Gastrocnemius medialis (tissue), 4 donors: ENCODE measurements at regions not wholly inside any gene's neighbourhood (a gene's known extent, or its start where the extent isn't known, plus 50 kb on each side); places are given as distances from the start of the nearest gene placed in this dataset.
"Not testable (repeated sequence)": the region's sequence is repeated elsewhere in the genome, so short reads cannot be mapped to it uniquely, and the experiment has no call there.

Experiments
- ATAC-seq, 2 donors: fragments of 150-250 bp; one replicate each; pipeline ENCODE4 v1.9.1; 2016
- DNase-seq, 2 donors: peaks; one replicate each; pipeline ENCODE4 v3.0.0-alpha.2; 2019
- H3K27ac ChIP-seq, 4 donors: fragments of 200-600 bp; sonication (generic); 1 replicate in 1 of 4; 2 replicates in 3 of 4; pipeline ENCODE4 v1.5.1; 2016 to 2018; ENCODE audit warnings: mild to moderate bottlenecking in 2 of 4, moderate library complexity in 1 of 4
- H3K27me3 ChIP-seq, 3 donors: fragments of 200-600 bp; sonication (generic) in 2 of 3; 1 replicate in 1 of 3; 2 replicates in 2 of 3; pipeline versions ENCODE4 v1.5.1 to v1.6.0; 2016 to 2019; ENCODE audit warnings: mild to moderate bottlenecking in 1 of 3, moderate library complexity in 1 of 3
- H3K36me3 ChIP-seq, 2 donors: fragments of 200-600 bp; sonication (generic) in 1 of 2; one replicate each; pipeline ENCODE4 v1.5.1; 2017 to 2018
- H3K4me1 ChIP-seq, 2 donors: fragments of 200-600 bp; sonication (generic) in 1 of 2; one replicate each; pipeline ENCODE4 v1.5.1; 2016 to 2017; ENCODE audit warnings: mild to moderate bottlenecking in 2 of 2
- H3K4me3 ChIP-seq, 4 donors: fragments of 200-600 bp; sonication (generic) in 3 of 4; 1 replicate in 1 of 4; 2 replicates in 3 of 4; pipeline ENCODE4 v1.5.1; 2016 to 2019; ENCODE audit warnings: mild to moderate bottlenecking in 2 of 4
- H3K9me3 ChIP-seq, 3 donors: fragments of 200-600 bp; sonication (generic) in 2 of 3; 1 replicate in 1 of 3; 2 replicates in 2 of 3; pipeline ENCODE4 v1.5.1; 2016 to 2019
- POLR2A ChIP-seq, 2 donors: fragments of 450-650 bp; IDR thresholded peaks; one replicate each; pipeline ENCODE4 v1.6.1; 2017; ENCODE audit warnings: antibody characterized with exemption in 2 of 2, mild to moderate bottlenecking in 2 of 2, moderate library complexity in 2 of 2
- in situ Hi-C, 4 donors: fragments of 200-750 bp; cut with MboI; loops; one replicate each; pipeline versions ENCODE4 v1.15.0 to v1.8.0; 2017; ENCODE audit warnings: low sequenced_read_pairs in 4 of 4
- intact Hi-C: fragments of 100-400 bp; cut with DNase I; formaldehyde crosslinking; loops from one replicate; pipeline ENCODE4 v1.15.1; 2023; ENCODE audit warnings: low total_unique reads
- TF ChIP-seq, protein P1 (sequence below), 5 experiments: fragments of 450-650 bp in 3 of 5; fragments of 200-600 bp in 2 of 5; sonication (generic) in 2 of 5; IDR thresholded peaks in 4 of 5; conservative IDR thresholded peaks in 1 of 5; 1 replicate in 4 of 5; 2 replicates in 1 of 5; pipeline ENCODE4 v1.5.1; 2016 to 2019; ENCODE audit warnings: antibody characterized with exemption in 5 of 5, mild to moderate bottlenecking in 3 of 5, moderate library complexity in 3 of 5

DNA sequence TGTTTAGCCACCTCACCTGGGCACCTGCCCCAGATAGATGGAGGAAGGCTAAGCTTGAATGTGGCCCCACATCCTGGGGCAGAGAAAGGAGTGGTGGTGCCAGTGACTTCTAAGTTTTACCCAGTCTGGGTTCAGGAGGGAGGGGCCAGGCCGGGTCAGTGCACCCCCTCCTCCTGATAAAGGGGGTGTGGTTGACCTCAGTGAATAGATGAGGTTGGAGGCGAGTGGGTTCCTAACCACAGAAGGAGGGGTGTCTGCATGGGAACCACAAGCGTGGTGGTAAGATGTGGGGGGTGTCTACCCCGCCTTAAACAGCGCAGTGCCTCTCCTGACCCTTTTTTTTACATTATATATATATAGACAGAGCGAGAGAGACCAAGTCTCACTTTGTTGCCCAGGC lies 105.3 kb upstream of the KCTD7 start:
- no peaks in the 10 kb centered on the region for H3K9me3 ChIP-seq
- H3K27ac ChIP-seq = no peak overlapping the region
- no peaks in the 10 kb centered on the region for H3K4me1 ChIP-seq
- H3K27me3 ChIP-seq = peaks cover 0 to 1% (median 0%) of the 10 kb centered on the region in 3 donors
- TF ChIP-seq POLR2A (IDR thresholded peaks at IDR 0.05) = no peak
- intact Hi-C loops = no loop called here
- in situ Hi-C loops = no loop called here
- DNase-seq (no peak), ATAC-seq (no peak)
- no peak overlapping the region for H3K4me3 ChIP-seq
- H3K36me3 ChIP-seq = no peaks in the 10 kb centered on the region

DNA sequence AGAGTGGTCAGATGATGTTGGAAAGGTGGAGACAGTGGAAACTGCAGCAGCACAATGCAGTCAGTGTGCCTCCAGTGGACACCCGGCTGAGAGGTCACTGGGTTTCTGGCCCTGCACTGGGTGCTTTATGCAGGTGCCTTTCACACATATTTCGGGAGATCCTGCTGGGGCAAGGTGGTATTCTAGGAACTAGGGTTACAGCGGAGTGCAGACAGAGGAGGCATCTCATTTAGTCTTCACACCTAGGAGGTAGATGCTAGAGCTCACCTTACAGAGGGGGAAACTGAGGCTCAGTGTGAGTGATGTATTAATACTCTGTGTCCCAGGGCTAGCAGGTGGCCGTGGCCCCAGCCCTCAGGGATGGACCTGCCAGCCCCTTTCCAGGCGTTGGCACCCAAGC lies 103.9 kb upstream of the KCTD7 start:
- H3K4me1 ChIP-seq = no peaks in the 10 kb centered on the region
- ATAC-seq = no peak
- H3K36me3 ChIP-seq = no peaks in the 10 kb centered on the region
- no peaks in the 10 kb centered on the region for H3K27me3 ChIP-seq
- H3K4me3 ChIP-seq = no peak overlapping the region
- in situ Hi-C loops = no loop called here
- intact Hi-C loops = no loop called here
- H3K9me3 ChIP-seq = no peaks in the 10 kb centered on the region
- H3K27ac ChIP-seq = no peak overlapping the region
- TF ChIP-seq, protein P1, sequence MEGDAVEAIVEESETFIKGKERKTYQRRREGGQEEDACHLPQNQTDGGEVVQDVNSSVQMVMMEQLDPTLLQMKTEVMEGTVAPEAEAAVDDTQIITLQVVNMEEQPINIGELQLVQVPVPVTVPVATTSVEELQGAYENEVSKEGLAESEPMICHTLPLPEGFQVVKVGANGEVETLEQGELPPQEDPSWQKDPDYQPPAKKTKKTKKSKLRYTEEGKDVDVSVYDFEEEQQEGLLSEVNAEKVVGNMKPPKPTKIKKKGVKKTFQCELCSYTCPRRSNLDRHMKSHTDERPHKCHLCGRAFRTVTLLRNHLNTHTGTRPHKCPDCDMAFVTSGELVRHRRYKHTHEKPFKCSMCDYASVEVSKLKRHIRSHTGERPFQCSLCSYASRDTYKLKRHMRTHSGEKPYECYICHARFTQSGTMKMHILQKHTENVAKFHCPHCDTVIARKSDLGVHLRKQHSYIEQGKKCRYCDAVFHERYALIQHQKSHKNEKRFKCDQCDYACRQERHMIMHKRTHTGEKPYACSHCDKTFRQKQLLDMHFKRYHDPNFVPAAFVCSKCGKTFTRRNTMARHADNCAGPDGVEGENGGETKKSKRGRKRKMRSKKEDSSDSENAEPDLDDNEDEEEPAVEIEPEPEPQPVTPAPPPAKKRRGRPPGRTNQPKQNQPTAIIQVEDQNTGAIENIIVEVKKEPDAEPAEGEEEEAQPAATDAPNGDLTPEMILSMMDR (IDR thresholded peaks at IDR 0.05 in 4 of 5, conservative IDR thresholded peaks at IDR 0.05 in 1 of 5) = no peak
- no peak for TF ChIP-seq POLR2A (IDR thresholded peaks at IDR 0.05)
- no peak for DNase-seq

DNA sequence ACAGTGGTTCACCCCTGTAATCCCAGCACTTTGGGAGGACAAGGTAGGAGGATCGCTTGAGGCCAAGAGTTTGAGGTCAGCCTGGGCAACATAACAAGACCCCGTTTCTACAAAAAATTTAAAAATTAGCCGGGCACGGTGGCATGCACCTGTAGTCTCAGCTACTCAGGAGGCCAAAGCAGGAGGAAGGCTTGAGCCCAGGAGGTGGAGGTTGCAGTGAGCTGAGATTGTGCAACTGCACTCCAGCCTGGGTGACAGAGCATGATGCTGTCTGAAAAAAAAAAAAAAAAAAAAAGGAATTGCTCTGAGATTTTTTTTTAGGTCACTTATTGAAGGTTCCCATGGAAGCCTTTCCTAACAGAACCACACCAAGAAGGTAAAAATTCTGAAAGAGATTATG lies 101.9 kb upstream of the KCTD7 start:
- DNase-seq, H3K36me3 ChIP-seq, H3K27me3 ChIP-seq, ATAC-seq, H3K4me1 ChIP-seq, H3K9me3 ChIP-seq, in situ Hi-C loops, H3K4me3 ChIP-seq, H3K27ac ChIP-seq, intact Hi-C loops: not testable (repeated sequence)

DNA sequence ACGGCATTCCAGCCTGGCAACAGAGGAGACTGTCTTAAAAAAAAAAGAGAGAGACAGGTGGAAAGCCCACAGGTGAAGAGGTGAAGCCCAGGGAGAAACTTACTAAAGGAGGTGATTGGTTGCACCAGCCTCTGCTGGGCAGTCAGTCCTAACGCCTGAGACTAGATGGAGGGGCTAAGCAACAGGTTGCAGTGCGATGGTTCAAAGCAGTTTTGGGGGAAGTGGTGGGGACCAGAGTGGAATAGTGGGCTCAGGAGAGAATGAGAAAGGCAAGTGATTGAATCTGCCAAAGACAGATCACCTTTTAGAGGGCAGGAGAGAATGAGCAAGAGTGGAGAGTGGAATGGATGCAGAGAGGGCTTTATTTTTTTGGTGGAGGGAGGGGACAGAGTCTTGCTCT lies 100.0 kb upstream of the KCTD7 start:
- H3K27me3 ChIP-seq = no peaks in the 10 kb centered on the region
- no peak overlapping the region for H3K27ac ChIP-seq
- no peak overlapping the region for H3K4me3 ChIP-seq
- no peak for TF ChIP-seq POLR2A (IDR thresholded peaks at IDR 0.05)
- TF ChIP-seq, protein P1 (IDR thresholded peaks at IDR 0.05 in 4 of 5, conservative IDR thresholded peaks at IDR 0.05 in 1 of 5) = no peak
- no peaks in the 10 kb centered on the region for H3K4me1 ChIP-seq
- DNase-seq = no peak
- intact Hi-C loops (no loop called here), in situ Hi-C loops (no loop called here)
- ATAC-seq = no peak
- no peaks in the 10 kb centered on the region for H3K36me3 ChIP-seq
- H3K9me3 ChIP-seq = no peaks in the 10 kb centered on the region

DNA sequence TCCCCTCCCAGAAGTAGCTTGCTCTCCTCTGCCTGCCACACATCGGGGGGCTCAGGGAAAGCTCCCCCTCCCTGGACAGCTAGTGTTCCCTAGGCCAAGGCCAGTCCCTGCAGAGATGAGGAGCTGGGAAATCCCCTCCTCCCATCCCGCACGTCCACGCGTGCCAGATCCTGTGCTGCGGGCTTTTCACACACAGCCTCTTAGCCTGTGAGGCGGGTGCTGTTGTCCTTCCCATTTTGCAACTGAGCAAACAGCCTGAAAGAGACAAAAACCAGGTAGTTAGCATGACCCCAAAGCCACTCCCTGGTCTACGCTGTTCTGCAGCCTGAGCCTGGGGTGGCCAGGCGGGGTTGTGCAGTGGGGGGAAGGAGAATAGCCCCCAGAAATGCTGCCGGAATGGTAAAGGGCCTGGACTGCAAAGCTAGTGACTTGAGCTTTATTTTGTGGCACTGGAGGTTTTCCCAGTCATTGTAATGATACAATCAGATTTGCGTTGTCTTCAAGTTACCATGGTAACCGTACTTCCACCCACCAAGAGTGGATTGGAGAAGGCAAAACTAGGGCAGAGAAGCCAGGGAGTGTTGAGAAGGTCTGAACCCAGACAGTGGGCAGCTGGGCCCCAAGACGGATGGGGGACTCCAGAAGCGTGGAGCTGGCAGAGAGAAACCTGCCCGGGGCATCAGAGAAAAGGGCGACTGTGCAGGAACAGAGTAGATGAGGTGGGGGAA lies 98.6 kb upstream of the KCTD7 start:
- Histone ChIP-seq H3K27me3 (no peaks in the 10 kb centered on the region), H3K4me1 (no peaks in the 10 kb centered on the region), H3K9me3 (no peaks in the 10 kb centered on the region), H3K27ac (no peak overlapping the region), H3K36me3 (no peaks in the 10 kb centered on the region), H3K4me3 (no peak overlapping the region)
- TF ChIP-seq, protein P1 (IDR thresholded peaks at IDR 0.05 in 4 of 5, conservative IDR thresholded peaks at IDR 0.05 in 1 of 5) = no peak
- no peak for TF ChIP-seq POLR2A (IDR thresholded peaks at IDR 0.05)
- ATAC-seq (no peak), DNase-seq (no peak)
- in situ Hi-C loops = no loop called here
- intact Hi-C loops = no loop called here
